GM21576 (cell line): ENCODE measurements at regions not wholly inside any gene's neighbourhood (a gene's known extent, or its start where the extent isn't known, plus 50 kb on each side); places are given as distances from the start of the nearest gene placed in this dataset.

Experiments used
- ATAC-seq: cut with Tn5 transposase; IDR thresholded peaks from one replicate; pipeline ENCODE4 v1.9.1; 2021; ENCODE audit warnings: mild to moderate bottlenecking, moderate library complexity; ENCODE audit not compliant: unreplicated experiment

GRCh38 chr14:43243168-43243567 is 1263.9 kb downstream of the FSCB start:
- ATAC-seq: no peak

DNA sequence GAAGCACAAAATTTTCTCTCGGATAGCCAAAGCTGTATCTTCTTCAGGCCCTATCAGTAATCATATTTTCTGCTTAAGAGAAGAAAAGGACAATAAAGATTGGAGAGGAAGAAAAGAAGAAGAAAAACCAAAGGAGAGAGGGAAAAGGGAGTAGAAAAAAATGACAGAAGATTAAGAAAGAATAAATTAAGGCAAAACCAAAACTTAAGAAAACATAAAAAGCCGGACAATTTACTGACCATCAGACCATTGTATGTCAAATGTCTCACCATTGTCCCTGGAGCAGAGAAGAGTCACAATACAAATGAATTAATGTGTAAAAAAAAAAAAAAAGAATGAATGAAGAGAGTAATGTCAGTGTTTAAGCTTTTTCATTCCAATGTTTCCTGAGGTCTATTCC is 1274.8 kb downstream of the FSCB start:
- ATAC-seq: no peak

- no peak for ATAC-seq
Measured at GRCh38 chr14:43215524-43215923, 1291.6 kb downstream of the FSCB start.

DNA sequence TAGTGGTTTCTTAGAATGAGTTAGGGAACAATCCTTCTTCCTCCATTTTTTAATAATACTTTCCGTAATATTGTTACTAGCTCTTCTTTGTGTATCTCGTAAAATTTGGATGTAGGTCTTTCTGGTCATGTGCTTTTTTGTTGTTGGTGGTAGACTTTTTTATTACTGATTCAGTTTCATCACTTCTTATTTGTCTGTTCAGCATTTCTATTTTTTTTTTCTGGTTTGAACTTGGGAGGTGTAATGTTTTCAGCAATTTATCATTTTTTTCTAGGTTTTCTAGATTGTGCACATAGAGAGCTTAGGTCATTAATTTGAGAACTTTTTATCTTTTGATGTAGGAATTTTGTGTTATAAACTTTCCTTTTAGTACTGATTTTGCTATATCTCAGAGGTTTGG is 1299.9 kb downstream of the FSCB start:
- ATAC-seq: no peak

DNA sequence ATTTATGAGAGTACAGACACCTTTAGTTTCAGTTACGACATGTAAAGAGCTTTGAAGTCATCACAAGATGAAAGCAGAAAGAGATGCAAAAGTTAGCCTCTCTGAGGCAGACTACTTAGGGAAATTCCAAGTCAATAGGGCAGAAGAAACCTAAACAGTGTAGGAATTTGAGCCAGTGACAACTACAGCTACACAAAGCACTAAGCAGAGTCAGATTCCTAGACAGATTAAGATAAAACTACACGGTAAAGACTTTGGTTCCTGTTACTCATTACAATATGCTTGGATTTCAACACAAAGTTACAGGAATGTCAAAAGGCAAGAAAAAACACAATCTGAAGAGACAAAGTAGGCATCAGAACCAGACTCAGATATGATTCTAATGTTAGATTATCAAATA is 1302.3 kb downstream of the FSCB start:
- no peak for ATAC-seq

DNA sequence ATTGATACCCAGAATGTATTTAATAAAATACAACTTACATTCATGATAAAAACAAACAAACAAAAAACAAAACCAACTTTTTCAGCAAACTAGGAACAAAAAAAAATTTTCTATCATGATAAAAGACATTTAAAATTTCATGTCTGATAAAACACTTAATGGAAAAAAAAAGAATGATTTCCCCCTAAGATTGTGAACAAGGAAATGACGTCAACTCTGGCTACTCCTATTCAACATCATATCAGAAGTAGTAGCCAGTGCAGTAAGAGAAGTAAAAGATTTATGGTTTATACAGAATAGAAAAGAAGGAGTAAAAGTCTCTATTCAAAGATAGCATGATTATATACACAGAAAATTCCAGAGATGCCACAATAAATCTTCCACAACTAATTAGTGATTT is 1306.6 kb downstream of the FSCB start:
- ATAC-seq: no peak

DNA sequence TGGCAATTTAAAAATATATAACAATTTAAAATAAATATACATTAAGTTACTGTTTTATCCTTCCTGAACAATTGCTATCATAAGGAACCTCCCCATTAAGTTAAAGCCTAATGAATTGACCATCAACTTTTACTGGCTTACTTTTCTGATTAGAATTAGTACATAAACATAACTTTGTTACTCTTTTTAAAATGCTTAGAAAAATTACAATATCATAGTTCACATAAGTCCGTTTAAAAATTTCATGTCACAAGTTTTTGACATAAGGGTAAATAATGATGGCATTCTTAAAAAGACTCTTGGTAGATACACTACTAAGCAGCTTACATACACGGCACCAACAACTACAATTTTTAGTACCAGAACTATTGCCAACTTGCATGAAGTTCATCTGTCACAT is 1308.6 kb downstream of the FSCB start:
- no peak for ATAC-seq

DNA sequence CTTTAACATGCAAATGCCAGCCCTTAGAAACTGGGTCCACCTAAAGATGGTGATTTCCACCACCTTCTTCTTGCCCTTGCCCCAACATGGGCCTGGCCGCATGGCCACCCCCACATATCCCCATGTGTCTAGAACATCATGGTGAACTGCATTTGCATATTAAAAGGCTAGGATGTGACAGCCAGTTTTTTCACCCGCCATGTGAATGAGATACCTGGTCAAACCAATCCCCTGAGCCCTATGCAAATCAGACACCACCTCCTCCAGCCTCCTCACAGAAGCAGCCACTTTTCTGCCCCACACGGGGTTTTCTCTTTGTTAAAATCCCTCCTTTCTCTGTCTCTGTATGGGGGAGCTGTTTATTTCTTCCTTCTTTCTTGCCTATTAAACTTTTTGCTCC is 1322.5 kb downstream of the FSCB start:
- ATAC-seq: no peak

DNA sequence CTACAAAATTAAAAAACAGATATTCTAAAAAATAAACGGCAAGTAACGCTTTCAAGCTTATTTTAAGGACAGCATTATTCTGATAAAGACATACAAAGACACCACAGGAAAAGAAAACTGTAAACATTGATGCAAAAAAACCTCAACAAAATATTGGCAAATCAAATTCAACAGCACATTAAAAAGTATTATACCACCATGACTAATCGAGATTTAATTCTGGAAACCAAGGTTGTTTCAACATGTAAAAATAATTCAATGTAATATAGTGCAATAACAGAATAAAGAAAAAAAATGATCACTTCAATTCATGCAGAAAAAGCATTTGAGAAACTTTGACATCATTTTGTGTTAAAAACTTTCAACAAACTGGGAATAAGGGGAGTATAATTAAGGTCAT is 1323.2 kb downstream of the FSCB start:
- ATAC-seq: no peak

GRCh38 chr14:43175896-43176295 is 1331.2 kb downstream of the FSCB start:
- ATAC-seq: no peak

GRCh38 chr14:43172899-43173548 is 1334.1 kb downstream of the FSCB start:
- no peak for ATAC-seq

GRCh38 chr14:43169722-43170121 is 1337.4 kb downstream of the FSCB start:
- ATAC-seq: no peak

- ATAC-seq: no peak
Measured at GRCh38 chr14:43168371-43168925, 1338.6 kb downstream of the FSCB start.

DNA sequence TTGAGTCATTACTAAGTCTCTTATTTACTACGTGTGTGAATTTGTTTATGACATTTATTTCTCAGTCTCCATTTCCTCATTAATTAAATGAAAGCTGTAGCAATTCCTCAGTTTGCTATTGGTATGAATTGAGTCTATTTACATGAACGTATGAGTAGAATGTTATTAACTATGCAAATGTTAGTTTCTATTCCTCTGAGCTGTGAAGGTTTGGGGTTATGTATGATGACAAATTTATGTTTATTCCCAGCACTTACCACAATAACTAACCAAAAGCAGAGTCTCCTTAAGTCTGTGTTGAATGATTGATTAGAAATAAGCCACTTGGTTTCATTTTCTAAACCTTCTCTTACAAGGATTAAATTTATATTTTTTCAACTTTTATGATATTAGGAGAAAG is 1340.9 kb downstream of the FSCB start:
- no peak for ATAC-seq

- no peak for ATAC-seq
Measured at GRCh38 chr14:43165651-43166050, 1341.4 kb downstream of the FSCB start.

- ATAC-seq: no peak
Measured at GRCh38 chr14:43161477-43161876, 1345.6 kb downstream of the FSCB start.

- ATAC-seq: no peak
Measured at GRCh38 chr14:43157661-43158060, 1349.4 kb downstream of the FSCB start.

GRCh38 chr14:43155924-43156323 is 1351.2 kb downstream of the FSCB start:
- ATAC-seq: no peak

- ATAC-seq: no peak
Measured at GRCh38 chr14:43155258-43155657, 1351.8 kb downstream of the FSCB start.

DNA sequence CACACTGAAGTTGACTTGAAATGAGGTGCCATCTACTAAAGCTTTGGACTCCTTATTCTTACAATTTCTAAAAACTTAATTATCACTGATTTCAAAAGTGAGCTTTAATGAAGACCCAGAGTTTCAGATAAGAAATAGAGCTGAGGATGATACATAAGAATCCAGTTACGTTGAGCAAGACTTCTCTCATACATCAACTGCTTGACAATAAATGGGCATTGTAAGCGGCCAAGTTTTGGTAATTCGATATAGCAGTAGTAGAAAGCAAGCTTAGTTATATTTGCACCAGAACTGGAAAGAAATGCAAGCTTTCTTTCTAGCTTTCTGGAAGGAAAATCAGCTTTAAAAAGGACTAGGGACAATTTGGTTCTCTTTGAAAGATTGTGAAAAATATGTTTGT is 1359.6 kb downstream of the FSCB start:
- ATAC-seq: no peak

DNA sequence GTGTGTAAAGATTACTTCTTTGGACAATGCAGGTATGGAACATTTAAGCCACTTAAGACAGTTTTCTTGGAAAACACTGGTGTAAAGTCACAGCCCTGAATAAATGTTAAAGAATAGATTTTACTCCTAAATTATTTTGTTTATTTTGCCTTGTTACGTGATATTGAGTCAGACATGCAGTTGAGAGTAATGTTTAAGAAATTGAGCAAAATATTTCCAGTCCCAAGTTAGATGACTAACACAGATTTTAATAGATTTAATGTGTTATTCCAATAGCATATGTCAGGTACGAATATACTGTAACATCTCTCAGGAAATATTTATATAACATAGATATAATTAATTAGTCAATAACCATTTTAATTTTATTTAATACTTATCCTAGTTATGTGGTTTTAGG is 1361.7 kb downstream of the FSCB start:
- no peak for ATAC-seq

GRCh38 chr14:43143106-43143505 is 1364.0 kb downstream of the FSCB start:
- ATAC-seq: no peak

- no peak for ATAC-seq
Measured at GRCh38 chr14:43141636-43142191, 1365.4 kb downstream of the FSCB start.
